ENCODE measurements at regions not wholly inside any gene's neighbourhood (a gene's known extent, or its start where the extent isn't known, plus 50 kb on each side); places are given as distances from the start of the nearest gene placed in this dataset.

DNA sequence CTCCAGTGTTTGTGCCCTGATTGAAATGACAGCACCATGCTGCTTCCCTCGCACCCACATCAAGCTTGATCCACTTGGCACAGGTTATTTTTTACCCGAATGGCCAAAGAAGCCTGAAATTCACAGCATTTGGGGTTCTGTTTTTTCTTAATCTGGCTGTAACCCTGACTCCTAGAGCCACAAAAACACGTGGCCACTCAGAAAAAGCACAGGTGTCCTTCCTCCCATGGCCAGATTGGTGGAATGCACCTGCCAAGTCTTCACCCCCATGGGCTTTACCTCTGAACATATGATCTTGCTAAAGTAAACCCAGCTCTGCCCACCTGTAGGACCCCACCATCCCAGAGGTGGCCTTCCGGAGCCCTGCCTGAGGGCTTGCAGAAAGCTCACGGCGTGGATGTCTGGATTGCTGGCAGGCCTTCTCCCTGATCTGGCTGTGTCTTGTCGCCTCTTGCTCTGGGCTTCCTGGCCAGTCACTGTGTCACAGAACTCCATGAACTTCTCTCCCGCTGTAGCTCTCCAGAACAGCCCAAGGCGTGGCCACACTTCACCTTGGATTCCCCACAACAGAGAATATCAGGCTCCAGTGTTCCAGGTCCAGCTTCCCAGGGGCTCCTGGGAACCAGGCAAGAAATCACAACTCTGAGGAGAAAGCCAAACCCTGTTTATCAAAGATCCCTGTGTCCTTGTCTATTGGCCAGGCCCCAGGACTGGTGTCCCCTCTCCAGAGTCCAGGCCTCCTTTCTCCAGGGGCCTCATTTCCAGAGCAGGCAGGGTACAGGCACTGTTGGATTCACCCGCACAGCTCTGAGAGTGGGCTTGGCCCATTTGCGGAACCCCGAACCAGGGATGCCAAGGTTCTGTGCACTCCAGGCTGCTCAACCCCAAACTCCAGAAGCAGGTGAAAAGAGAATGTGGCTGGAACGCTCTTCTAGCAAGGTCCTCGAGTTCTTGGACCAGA lies 272.5 kb downstream of the SYK start:
- no peak for TF ChIP-seq POLR2A (IDR thresholded peaks at IDR 0.05; ENCODE audit: low read length)
- TF ChIP-seq GATA1 (IDR thresholded peaks at IDR 0.05; ENCODE audit: low read depth, low read length) = no peak
